GM12891 (cell line): ENCODE measurements at regions not wholly inside any gene's neighbourhood (a gene's known extent, or its start where the extent isn't known, plus 50 kb on each side); places are given as distances from the start of the nearest gene placed in this dataset.

ENCODE experiments used
- DNase-seq: peaks from one replicate; pipeline ENCODE4 v3.0.0; 2011; ENCODE audit warnings: low spot score; ENCODE audit not compliant: insufficient read length
- FAIRE-seq: peaks from 2 replicates; lab custom pipeline; 2011; peaks lifted over from hg19 to GRCh38; lab: Jason Lieb, UNC
- PAX5 ChIP-seq: IDR thresholded peaks from 2 replicates; pipeline ENCODE4 v1.6.1; 2011; ENCODE audit warnings: low read length, moderate library complexity, mild to moderate bottlenecking; ENCODE audit not compliant: insufficient read depth, severe bottlenecking
- POLR2A ChIP-seq: IDR thresholded peaks from 2 replicates; pipeline ENCODE4 v1.6.1; 2011; ENCODE audit warnings: low read depth, low read length, control low read depth
- POLR2AphosphoS5 ChIP-seq: IDR thresholded peaks from 2 replicates; pipeline ENCODE4 v1.6.1; 2011; ENCODE audit warnings: low read depth, low read length, control low read depth
- POU2F2 ChIP-seq: IDR thresholded peaks from 2 replicates; pipeline ENCODE4 v1.6.1; 2011; ENCODE audit warnings: low read depth, mild to moderate bottlenecking, control low read depth, low read length, moderate library complexity
- SPI1 ChIP-seq: IDR thresholded peaks from 2 replicates; pipeline ENCODE4 v1.6.1; 2011; ENCODE audit warnings: low read depth, low read length, control low read depth
- TAF1 ChIP-seq: IDR thresholded peaks from 2 replicates; pipeline ENCODE4 v1.6.1; 2011; ENCODE audit warnings: low read depth, low read length, control low read depth

- FAIRE-seq = no peak
- no peak for DNase-seq
- TF ChIP-seq POU2F2 (no peak), PAX5 (no peak), POLR2A (no peak), TAF1 (no peak), SPI1 (no peak), POLR2AphosphoS5 (no peak)
These were observed 592.2 kb upstream of the CADM1 start for GRCh38 chr11:116096272-116096995.

DNA sequence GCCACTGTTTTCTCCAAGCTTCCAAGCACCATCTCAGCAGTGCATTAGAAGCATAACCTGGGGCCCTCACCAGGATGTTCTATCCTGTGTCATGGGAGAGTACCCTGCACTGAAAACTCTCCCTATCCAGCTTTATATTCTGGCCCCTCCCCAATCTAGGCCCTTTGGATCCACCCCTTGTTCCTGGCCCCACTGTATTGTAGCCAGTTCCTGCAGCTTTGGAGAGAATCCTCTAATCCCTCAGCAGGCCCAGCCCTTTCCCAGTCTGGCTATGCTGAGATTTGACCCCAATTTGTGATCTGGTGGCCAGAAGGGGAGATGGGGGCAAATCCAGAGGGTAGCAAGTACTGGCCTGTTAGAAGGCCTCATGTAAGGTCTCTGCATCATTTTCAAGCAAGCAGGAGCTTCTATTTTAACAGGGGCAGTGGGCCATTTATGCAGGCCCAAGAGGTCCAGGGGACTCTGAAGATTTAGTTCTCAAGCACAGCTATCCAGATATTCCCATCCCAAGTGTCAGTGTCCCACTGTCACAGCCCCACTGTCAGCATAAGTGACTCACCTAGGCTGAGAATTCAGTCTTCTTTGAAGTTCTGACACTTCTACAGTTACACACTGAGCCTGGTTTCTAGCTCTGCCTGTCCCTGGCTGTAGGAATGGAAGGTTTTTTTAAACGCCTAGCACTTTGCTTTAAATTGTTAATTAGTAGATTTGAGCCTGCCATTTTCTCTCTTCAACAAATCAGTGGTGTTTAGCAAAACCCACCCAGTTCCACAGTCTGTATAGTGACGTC lies 589.5 kb upstream of the CADM1 start:
- TF ChIP-seq POLR2A = no peak
- no peak for TF ChIP-seq SPI1
- FAIRE-seq (no peak), DNase-seq (no peak)

GRCh38 chr11:116093065-116093464 lies 588.9 kb upstream of the CADM1 start:
- FAIRE-seq = no peak
- TF ChIP-seq TAF1 = no peak
- TF ChIP-seq PAX5 = no peak
- no peak for TF ChIP-seq POLR2AphosphoS5
- TF ChIP-seq POU2F2 = no peak
- no peak for TF ChIP-seq SPI1
- TF ChIP-seq POLR2A = no peak
- no peak for DNase-seq

DNA sequence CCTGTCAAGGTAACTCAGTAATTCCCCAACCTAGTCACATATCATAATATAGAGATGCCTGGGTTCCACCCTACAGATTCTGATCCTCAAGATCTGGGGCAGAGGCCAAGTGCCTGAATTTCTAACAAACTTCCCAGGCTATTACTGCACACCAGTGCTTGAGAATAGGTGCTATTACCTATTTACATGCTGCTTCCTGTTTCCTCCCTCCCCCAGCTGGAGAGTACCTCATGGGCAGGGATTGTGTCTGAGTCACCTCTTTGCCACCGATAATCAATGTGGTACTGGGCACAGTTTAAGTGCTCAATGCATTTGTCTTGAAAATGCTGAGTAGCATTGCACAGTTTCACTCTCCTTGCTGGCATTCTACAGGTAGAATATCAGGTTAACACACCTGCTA lies 582.2 kb upstream of the CADM1 start:
- no peak for DNase-seq
- no peak for FAIRE-seq
- TF ChIP-seq SPI1 = no peak
- no peak for TF ChIP-seq TAF1
- no peak for TF ChIP-seq POLR2A
- TF ChIP-seq POLR2AphosphoS5 = no peak
- TF ChIP-seq PAX5 = no peak
- no peak for TF ChIP-seq POU2F2

DNA sequence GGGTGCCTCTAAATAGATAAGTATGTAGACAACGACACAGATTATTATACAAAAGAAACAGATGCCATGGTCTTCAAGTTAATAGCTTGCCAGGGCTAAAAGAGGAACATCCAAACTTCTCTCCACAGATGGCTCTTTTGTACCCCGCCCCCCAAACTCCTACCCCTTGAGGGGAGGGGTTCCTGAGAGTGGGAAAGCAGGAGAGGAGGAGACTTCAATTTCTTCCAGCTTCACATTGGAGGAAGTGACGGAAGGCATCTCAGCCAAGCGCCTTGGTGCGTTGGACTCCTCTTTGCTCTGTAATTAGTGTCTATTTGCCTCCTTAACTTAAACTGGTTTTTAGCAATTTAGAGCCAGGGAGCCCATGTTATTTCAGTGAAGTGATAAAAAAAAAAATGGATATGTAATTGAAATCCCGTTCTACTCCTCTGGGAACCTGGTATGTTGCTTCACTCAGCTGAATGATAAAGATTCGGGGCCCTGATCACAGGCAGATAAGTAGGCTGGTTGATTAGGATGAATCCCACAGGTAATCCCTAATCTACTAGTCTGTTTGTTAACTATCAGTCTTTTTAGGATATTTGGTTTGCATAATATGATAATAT lies 580.9 kb upstream of the CADM1 start:
- TF ChIP-seq TAF1 = no peak
- TF ChIP-seq PAX5 = no peak
- TF ChIP-seq SPI1 = no peak
- TF ChIP-seq POU2F2 = no peak
- TF ChIP-seq POLR2A = no peak
- no peak for TF ChIP-seq POLR2AphosphoS5
- FAIRE-seq (no peak), DNase-seq (no peak)

DNA sequence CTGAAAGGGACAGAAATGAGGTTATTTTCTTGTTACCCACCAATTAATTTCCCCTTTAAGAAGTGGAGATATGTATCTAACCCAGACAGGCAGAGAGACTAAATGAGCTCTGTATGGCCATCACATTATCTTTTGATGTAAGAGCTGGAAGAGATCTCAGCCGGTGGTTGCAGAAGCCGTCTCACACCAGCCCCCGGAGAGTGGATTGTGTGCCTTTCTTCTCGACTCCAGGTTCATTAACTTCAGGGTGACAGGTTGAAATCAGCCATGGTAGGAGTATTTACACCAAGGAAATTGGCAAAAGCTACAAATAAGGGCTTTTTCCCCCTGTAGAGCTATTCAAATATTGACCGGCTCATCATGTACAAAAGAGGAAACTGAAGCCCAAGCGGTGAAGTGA lies 580.3 kb upstream of the CADM1 start:
- FAIRE-seq (no peak), DNase-seq (no peak)
- no peak for TF ChIP-seq SPI1
- TF ChIP-seq POLR2AphosphoS5 = no peak
- no peak for TF ChIP-seq PAX5
- no peak for TF ChIP-seq TAF1
- no peak for TF ChIP-seq POLR2A
- TF ChIP-seq POU2F2 = no peak

GRCh38 chr11:116082256-116082655 lies 578.0 kb upstream of the CADM1 start:
- DNase-seq (no peak), FAIRE-seq (no peak)
- no peak for TF ChIP-seq SPI1
- TF ChIP-seq POLR2A = no peak

DNA sequence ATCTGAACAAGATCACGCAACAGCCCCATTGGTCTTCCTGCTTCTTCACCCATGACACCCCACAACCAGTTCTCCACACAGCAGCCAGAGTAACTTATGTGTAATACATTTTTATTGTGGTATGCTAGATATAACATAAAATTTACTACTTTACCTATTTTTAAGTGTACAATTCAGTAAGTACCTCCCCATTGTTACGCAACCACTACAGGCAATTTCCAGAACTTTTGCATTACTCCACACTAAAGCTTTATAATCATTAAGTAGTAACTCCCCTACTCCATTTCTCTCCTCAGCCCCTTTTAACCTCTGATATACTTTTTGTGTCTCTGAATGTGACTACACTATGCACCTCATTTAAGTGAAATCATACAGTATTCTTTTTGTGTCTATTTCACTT lies 575.4 kb upstream of the CADM1 start:
- FAIRE-seq (no peak), DNase-seq (no peak)
- TF ChIP-seq TAF1 (no peak), POU2F2 (no peak), PAX5 (no peak), POLR2AphosphoS5 (no peak), POLR2A (no peak), SPI1 (no peak)

DNA sequence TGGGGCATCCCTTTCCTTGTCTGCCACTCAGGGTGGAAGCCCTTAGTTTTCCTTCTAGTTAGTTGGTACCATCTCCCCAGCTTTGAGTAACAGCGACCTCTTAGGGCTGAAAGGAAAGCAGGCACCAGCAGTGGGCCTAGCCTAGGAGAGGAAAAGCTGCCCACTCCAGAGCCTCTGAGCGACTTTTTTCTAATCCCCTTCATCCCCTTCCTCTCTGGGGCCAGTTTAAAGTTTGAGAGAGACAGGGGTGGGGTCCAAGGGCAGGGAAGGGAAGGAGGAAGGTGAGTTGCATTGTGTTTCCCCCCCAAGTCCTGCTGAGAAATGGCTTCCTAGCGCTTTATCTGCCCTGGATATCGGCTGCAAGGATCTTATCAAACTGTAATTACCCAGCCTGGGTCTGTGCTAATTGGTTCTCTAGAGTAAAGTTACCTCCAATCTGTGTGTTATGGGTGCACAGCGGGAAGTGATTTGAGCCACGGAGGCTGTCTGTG lies 573.9 kb upstream of the CADM1 start:
- FAIRE-seq = no peak
- no peak for DNase-seq
- no peak for TF ChIP-seq SPI1
- TF ChIP-seq PAX5 = no peak
- no peak for TF ChIP-seq TAF1
- no peak for TF ChIP-seq POLR2A

DNA sequence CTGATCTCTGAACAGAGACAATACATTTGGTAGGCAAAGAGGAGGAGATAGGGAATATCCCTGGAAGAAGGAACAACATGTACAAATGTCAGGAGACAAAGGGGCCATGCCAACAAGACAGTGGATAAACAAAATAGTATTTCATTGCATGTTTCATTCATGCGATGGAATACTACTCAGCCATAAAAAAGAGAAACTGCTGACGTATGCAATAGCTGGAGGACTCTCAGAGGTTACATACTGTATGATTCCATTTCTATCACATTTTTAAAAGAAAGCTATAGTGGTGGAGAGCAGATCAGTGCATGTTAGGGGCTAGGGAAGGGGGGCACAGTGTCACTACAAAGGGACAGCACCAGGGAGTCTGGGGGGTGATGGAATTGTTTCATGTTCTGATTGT lies 572.9 kb upstream of the CADM1 start:
- no peak for TF ChIP-seq SPI1
- TF ChIP-seq POLR2A = no peak
- TF ChIP-seq POLR2AphosphoS5 = no peak
- no peak for TF ChIP-seq PAX5
- FAIRE-seq = peak; percentile 57
- no peak for DNase-seq
